ENCODE measurements at regions not wholly inside any gene's neighbourhood (a gene's known extent, or its start where the extent isn't known, plus 50 kb on each side); places are given as distances from the start of the nearest gene placed in this dataset.
"Not testable (repeated sequence)": the region's sequence is repeated elsewhere in the genome, so short reads cannot be mapped to it uniquely, and the experiment has no call there.

DNA sequence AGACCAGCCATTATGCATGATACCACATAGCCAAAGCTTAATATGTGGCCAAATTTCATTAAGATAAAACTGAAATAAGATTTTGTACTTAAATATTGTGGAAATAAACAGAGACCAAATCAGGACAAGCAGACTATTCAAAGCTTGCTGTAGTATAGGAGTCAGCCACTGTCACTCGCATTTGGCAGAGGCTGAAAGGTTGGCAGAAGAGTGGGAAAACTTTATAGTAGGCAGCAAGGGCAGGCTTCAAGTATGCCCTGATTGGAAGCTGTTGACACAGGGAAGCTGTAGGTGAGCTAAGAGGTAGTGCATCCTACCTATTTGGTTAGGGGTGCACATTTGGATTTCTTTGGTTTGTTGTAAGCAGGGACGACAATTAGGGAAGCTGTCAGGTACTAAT lies 202.5 kb upstream of the PDZRN3 start:
- H3K27me3 ChIP-seq (ENCODE audit: insufficient read depth, low read length): no peaks in the 10 kb centered on the region
- H2AFZ ChIP-seq (ENCODE audit: low read length): peak overlapping the region; percentile 53

GRCh38 chr3:73820896-73821295 lies 196.2 kb upstream of the PDZRN3 start:
- H3K4me2 ChIP-seq (ENCODE audit: insufficient read depth, low read length): peak overlapping the region; percentile 30
- H2AFZ ChIP-seq (ENCODE audit: low read length); H3K4me3 ChIP-seq (ENCODE audit: insufficient read depth, low read length): not testable (repeated sequence)

More for the DNA sequence above, 202.5 kb upstream of the PDZRN3 start:
- Histone ChIP-seq H3K79me2 (ENCODE audit: insufficient read depth, low read length) (no peaks in the 10 kb centered on the region), H4K20me1 (ENCODE audit: insufficient read depth, low read length) (no peaks in the 10 kb centered on the region), H3K36me3 (ENCODE audit: insufficient read depth, low read length) (no peaks in the 10 kb centered on the region), H3K4me2 (ENCODE audit: insufficient read depth, low read length) (no peak overlapping the region), H3K4me1 (ENCODE audit: insufficient read depth, low read length) (peaks cover 24% of the 10 kb centered on the region), H3K4me3 (ENCODE audit: insufficient read depth, low read length) (no peak overlapping the region), H3K9me3 (ENCODE audit: low read depth, low read length) (no peaks in the 10 kb centered on the region), H3K27ac (ENCODE audit: low read depth, low read length) (no peak overlapping the region)
- DNase-seq (ENCODE audit: insufficient read length, low spot score, missing footprints): no peak
- TF ChIP-seq, protein P1, sequence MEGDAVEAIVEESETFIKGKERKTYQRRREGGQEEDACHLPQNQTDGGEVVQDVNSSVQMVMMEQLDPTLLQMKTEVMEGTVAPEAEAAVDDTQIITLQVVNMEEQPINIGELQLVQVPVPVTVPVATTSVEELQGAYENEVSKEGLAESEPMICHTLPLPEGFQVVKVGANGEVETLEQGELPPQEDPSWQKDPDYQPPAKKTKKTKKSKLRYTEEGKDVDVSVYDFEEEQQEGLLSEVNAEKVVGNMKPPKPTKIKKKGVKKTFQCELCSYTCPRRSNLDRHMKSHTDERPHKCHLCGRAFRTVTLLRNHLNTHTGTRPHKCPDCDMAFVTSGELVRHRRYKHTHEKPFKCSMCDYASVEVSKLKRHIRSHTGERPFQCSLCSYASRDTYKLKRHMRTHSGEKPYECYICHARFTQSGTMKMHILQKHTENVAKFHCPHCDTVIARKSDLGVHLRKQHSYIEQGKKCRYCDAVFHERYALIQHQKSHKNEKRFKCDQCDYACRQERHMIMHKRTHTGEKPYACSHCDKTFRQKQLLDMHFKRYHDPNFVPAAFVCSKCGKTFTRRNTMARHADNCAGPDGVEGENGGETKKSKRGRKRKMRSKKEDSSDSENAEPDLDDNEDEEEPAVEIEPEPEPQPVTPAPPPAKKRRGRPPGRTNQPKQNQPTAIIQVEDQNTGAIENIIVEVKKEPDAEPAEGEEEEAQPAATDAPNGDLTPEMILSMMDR (IDR thresholded peaks at IDR 0.05; ENCODE audit: extremely low read depth, low read depth, low read length): no peak

GRCh38 chr3:73820431-73820830 lies 195.7 kb upstream of the PDZRN3 start:
- peak overlapping the region; percentile 67 for H3K27ac ChIP-seq (ENCODE audit: low read depth, low read length)
- no peak overlapping the region for H2AFZ ChIP-seq (ENCODE audit: low read length)
- no peak overlapping the region for H3K4me3 ChIP-seq (ENCODE audit: insufficient read depth, low read length)
- peak overlapping the region; percentile 30 for H3K4me2 ChIP-seq (ENCODE audit: insufficient read depth, low read length)
- no peaks in the 10 kb centered on the region for H4K20me1 ChIP-seq (ENCODE audit: insufficient read depth, low read length)
- H3K79me2 ChIP-seq (ENCODE audit: insufficient read depth, low read length): no peaks in the 10 kb centered on the region
- H3K36me3 ChIP-seq (ENCODE audit: insufficient read depth, low read length): no peaks in the 10 kb centered on the region
- TF ChIP-seq, protein P1 (IDR thresholded peaks at IDR 0.05; ENCODE audit: extremely low read depth, low read depth, low read length): no peak
- DNase-seq (ENCODE audit: insufficient read length, low spot score, missing footprints): no peak
- no peaks in the 10 kb centered on the region for H3K27me3 ChIP-seq (ENCODE audit: insufficient read depth, low read length)
- H3K9me3 ChIP-seq (ENCODE audit: low read depth, low read length): no peaks in the 10 kb centered on the region
- H3K4me1 ChIP-seq (ENCODE audit: insufficient read depth, low read length): peaks cover 20% of the 10 kb centered on the region

More at GRCh38 chr3:73820896-73821295, 196.2 kb upstream of the PDZRN3 start:
- not testable (repeated sequence) for DNase-seq (ENCODE audit: insufficient read length, low spot score, missing footprints); H3K79me2 ChIP-seq (ENCODE audit: insufficient read depth, low read length); H3K27me3 ChIP-seq (ENCODE audit: insufficient read depth, low read length); H4K20me1 ChIP-seq (ENCODE audit: insufficient read depth, low read length); H3K36me3 ChIP-seq (ENCODE audit: insufficient read depth, low read length); H3K9me3 ChIP-seq (ENCODE audit: low read depth, low read length)
- Histone ChIP-seq H3K27ac (ENCODE audit: low read depth, low read length) (peak overlapping the region; percentile 67), H3K4me1 (ENCODE audit: insufficient read depth, low read length) (peaks cover 23% of the 10 kb centered on the region)

- Histone ChIP-seq H3K4me1 (ENCODE audit: insufficient read depth, low read length) (peaks cover 5% of the 10 kb centered on the region), H4K20me1 (ENCODE audit: insufficient read depth, low read length) (no peaks in the 10 kb centered on the region), H3K27ac (ENCODE audit: low read depth, low read length) (no peak overlapping the region), H3K79me2 (ENCODE audit: insufficient read depth, low read length) (no peaks in the 10 kb centered on the region), H3K4me2 (ENCODE audit: insufficient read depth, low read length) (no peak overlapping the region), H3K27me3 (ENCODE audit: insufficient read depth, low read length) (no peaks in the 10 kb centered on the region), H3K36me3 (ENCODE audit: insufficient read depth, low read length) (no peaks in the 10 kb centered on the region), H2AFZ (ENCODE audit: low read length) (no peak overlapping the region), H3K4me3 (ENCODE audit: insufficient read depth, low read length) (no peak overlapping the region), H3K9me3 (ENCODE audit: low read depth, low read length) (no peaks in the 10 kb centered on the region)
- DNase-seq (ENCODE audit: insufficient read length, low spot score, missing footprints): no peak
- TF ChIP-seq, protein P1 (IDR thresholded peaks at IDR 0.05; ENCODE audit: extremely low read depth, low read depth, low read length): no peak
Measured at GRCh38 chr3:73815966-73816365, 191.2 kb upstream of the PDZRN3 start.

All from osteoblast (primary cell).